HFF-Myc (cell line): ENCODE measurements at regions not wholly inside any gene's neighbourhood (a gene's known extent, or its start where the extent isn't known, plus 50 kb on each side); places are given as distances from the start of the nearest gene placed in this dataset.
A peak's percentile ranks its signal among the peaks of the same experiment; 100 is the strongest.

ENCODE experiments used
- DNase-seq: peaks from one replicate; pipeline ENCODE4 v3.0.0-alpha.2; 2011; ENCODE audit warnings: low read depth; ENCODE audit errors: extremely low read depth
- H3K4me3 ChIP-seq: replicated peaks from 2 replicates; pipeline ENCODE4 v1.5.1; 2011; ENCODE audit warnings: low read depth, mild to moderate bottlenecking, control low read depth, low read length
- TF ChIP-seq, protein P1 (sequence below): IDR thresholded peaks from 2 replicates; pipeline ENCODE4 v1.5.1; 2012; ENCODE audit warnings: mild to moderate bottlenecking, low read depth, low read length, control low read depth; ENCODE audit errors: missing control alignments

DNA sequence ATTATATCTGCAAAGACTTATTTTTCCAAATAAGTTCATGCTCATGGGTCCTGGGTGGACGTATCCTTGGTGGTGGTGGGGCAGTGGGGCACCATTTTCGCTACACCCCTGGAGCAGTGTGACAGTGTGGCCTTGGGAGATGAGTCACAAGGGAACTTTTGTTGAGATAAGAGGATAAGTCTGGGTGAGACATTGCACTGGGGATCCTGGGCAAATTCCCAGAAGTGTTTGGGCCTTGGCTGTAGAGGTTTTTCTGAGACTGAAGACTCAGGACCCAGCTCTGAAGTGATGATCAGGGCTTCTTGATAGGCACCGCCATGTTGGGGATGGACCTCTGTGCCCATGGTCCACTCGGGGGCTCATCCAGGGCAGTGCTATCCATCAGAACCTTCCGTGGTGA lies 149.4 kb downstream of the MACROH2A1 start:
- no peak for DNase-seq
- no peak overlapping the region for H3K4me3 ChIP-seq
- TF ChIP-seq, protein P1, sequence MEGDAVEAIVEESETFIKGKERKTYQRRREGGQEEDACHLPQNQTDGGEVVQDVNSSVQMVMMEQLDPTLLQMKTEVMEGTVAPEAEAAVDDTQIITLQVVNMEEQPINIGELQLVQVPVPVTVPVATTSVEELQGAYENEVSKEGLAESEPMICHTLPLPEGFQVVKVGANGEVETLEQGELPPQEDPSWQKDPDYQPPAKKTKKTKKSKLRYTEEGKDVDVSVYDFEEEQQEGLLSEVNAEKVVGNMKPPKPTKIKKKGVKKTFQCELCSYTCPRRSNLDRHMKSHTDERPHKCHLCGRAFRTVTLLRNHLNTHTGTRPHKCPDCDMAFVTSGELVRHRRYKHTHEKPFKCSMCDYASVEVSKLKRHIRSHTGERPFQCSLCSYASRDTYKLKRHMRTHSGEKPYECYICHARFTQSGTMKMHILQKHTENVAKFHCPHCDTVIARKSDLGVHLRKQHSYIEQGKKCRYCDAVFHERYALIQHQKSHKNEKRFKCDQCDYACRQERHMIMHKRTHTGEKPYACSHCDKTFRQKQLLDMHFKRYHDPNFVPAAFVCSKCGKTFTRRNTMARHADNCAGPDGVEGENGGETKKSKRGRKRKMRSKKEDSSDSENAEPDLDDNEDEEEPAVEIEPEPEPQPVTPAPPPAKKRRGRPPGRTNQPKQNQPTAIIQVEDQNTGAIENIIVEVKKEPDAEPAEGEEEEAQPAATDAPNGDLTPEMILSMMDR = no peak

DNA sequence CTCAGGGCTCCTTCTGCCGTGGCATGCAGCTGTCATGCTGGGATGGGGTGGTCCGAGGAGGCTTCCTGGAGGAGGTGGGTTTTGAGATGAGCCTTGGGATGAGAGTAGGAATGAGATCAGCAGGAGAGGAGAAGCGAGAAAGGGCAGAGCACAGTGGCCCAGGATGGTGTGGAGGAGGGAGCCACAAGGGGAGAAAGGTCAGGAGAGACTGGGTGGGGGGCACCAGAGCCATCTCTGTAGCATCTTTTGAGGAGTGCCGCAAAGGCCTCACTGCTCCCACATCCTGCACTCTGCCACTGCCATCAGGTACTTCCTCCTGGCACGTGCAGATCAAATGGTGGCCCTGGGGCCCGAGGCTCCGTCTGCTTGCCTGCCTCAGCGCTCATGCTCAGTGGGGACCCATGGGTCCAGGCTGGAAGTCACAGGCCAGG lies 150.2 kb downstream of the MACROH2A1 start:
- H3K4me3 ChIP-seq = no peak overlapping the region
- DNase-seq = no peak
- TF ChIP-seq, protein P1 = no peak

DNA sequence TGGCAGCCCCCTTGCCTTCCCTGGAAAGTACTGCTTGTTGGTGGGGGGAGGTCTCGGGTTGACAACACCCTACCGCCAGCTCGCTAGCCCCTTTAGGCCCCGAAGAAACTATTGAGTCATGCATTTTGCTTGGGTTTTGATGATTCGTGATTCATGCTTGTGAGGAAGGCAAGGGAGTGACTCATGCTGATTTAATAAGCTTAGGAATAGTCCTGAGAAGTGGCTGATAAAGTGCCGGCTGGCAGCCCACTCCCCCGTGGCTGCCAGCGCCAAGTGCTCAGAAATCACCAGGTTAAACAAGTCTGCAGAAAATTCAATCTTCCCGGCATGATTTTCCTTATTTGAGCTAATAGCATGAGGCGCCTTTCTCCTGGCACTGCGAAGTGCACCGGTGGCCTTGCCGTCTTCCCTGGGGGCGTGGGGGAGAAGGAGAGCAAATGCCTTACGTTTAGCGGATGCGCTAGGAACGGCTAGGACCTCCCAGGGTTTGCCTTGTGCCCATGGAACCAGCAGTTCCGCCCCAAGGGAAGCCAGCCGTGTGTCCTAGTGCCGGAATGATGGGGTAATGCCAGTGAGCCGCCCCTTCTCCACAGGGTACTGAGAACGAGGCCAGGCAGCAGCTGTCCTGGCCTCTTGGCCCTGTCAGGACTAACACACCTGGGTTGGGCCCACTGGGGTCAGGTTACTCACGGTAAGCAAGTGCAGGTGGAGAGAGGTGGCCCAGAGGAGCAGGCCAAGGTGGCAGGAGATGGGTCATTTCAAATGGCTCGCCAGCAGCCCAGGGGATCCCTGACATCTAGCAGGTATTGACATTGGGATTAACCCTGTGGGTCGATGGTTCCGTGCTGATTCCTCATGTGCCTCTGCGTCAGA lies 151.9 kb downstream of the MACROH2A1 start:
- peak; percentile 85 for DNase-seq
- H3K4me3 ChIP-seq = no peak overlapping the region
- TF ChIP-seq, protein P1 = no peak

DNA sequence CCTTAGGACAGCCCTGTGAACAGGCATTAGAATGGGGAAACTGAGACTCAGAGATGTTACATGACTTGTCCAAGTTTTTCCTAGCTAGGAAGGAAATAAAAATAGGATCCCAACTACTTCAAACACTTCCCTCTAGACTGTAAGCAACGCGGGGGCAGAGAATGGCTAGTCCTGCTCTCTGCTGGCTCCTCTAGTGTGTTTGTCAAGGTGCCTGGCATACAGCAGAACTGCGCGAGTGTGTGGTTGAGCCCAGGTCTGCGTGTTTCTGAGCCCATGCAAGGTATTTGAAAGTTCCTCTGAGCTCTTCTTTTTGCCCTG lies 152.5 kb downstream of the MACROH2A1 start:
- TF ChIP-seq, protein P1 = no peak
- DNase-seq = no peak
- no peak overlapping the region for H3K4me3 ChIP-seq

DNA sequence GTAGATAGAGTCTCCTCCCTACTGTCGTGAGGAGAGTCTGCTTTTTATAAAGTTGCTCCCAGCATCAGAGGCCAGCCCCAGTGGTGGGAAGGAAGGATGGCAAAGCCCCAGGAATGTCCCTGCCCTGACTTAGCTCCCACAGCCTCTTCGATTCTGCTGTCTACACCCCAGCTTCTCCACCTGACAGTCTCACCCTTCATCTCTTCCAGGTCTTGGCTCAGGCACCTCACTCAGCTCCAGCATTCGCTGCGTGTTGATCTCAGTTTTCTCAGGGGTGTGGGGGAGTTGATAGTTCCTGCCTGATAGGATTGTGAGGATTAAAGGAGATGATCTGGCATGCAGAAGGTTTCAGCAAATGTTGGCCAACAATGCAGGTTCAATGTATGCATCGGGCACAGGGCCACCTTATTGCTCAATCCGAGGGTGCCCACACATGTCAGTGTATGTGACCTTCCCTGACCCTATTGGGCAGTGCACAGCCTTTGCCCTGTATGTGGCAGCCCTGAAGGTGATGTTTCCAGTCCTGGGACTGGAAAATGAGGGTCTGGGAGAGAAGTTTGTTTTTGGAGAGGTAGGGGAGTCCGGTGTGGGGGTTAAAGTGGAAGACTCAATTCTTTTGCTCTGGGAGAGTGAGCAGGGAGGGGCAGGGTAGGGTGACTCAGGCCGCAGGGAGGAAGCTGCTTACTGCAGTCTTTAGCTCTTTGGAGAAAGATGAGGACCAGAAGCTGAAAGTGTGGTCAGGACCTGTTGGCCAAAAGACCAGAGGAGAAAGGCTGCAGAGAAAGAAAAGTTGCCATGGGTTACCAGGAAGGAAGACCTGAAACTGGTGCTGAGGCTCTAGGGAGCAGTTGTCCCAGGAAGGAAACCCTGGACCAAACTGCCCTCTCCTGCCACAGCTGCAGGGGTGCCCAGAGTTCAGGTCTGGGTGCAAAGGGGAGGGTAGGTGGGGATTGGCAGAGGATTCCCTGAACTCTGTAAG lies 153.2 kb downstream of the MACROH2A1 start:
- H3K4me3 ChIP-seq = no peak overlapping the region
- no peak for DNase-seq
- TF ChIP-seq, protein P1 = no peak

DNA sequence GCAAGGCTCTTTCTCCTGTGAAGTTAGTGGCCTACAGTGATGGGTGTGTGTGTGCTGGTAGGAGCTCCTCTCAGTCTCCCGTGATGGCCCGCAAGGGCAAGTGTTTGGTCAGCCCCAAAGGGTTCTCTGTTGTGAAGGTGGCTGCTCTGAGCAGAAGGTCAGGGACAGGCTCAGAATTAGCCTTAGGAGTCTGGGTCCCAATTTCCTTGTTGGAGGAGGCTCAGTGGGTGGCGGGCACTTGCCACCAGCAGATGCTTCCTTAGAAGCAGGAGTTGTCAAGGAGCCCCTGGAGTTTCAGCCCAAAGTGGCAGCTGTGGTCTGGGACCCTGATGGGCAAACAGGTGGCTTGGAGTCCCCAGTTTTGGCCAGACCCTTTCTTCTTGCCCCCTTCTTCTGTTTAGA lies 154.4 kb downstream of the MACROH2A1 start:
- no peak for DNase-seq
- TF ChIP-seq, protein P1 = no peak
- no peak overlapping the region for H3K4me3 ChIP-seq
